Activated CD4-positive, alpha-beta T cell treated with anti-CD3 and anti-CD28 coated beads for 24 hours (primary cell): ENCODE measurements at regions not wholly inside any gene's neighbourhood (a gene's known extent, or its start where the extent isn't known, plus 50 kb on each side); places are given as distances from the start of the nearest gene placed in this dataset.
"Not testable (repeated sequence)": the region's sequence is repeated elsewhere in the genome, so short reads cannot be mapped to it uniquely, and the experiment has no call there.

Source experiments
- DNase-seq, 2 donors: peaks; one replicate each; pipeline ENCODE4 v3.0.0-alpha.2; 2020; ENCODE audit warnings: low read depth in 2 of 2

- DNase-seq = no peak
These were observed 584.2 kb downstream of the SUCLG1 start for GRCh38 chr2:83874712-83875430.

- DNase-seq = no peak
These were observed 585.0 kb downstream of the SUCLG1 start for GRCh38 chr2:83874066-83874465.

- DNase-seq = no peak
These were observed 586.0 kb downstream of the SUCLG1 start for GRCh38 chr2:83873110-83873509.

- DNase-seq = no peak
These were observed 592.9 kb downstream of the SUCLG1 start for GRCh38 chr2:83866211-83866610.

GRCh38 chr2:83862600-83862999 lies 596.5 kb downstream of the SUCLG1 start:
- DNase-seq = no peak

- no peak for DNase-seq
These were observed 598.8 kb downstream of the SUCLG1 start for GRCh38 chr2:83860320-83860719.

GRCh38 chr2:83859553-83859952 lies 599.5 kb downstream of the SUCLG1 start:
- DNase-seq = no peak

GRCh38 chr2:83851066-83851465 lies 608.0 kb downstream of the SUCLG1 start:
- DNase-seq = no peak

GRCh38 chr2:83850071-83850725 lies 608.9 kb downstream of the SUCLG1 start:
- no peak for DNase-seq

GRCh38 chr2:83844490-83844889 lies 614.6 kb downstream of the SUCLG1 start:
- no peak for DNase-seq

- no peak for DNase-seq
These were observed 616.7 kb downstream of the SUCLG1 start for GRCh38 chr2:83842421-83842820.

- DNase-seq = no peak
These were observed 621.3 kb downstream of the SUCLG1 start for GRCh38 chr2:83837823-83838222.

GRCh38 chr2:83827618-83828017 lies 631.5 kb downstream of the SUCLG1 start:
- DNase-seq = no peak

GRCh38 chr2:83826577-83826976 lies 632.5 kb downstream of the SUCLG1 start:
- no peak for DNase-seq

GRCh38 chr2:83823229-83823628 lies 635.9 kb downstream of the SUCLG1 start:
- DNase-seq = no peak

GRCh38 chr2:83817511-83817910 lies 641.6 kb downstream of the SUCLG1 start:
- DNase-seq = no peak

- DNase-seq = no peak
These were observed 650.2 kb downstream of the SUCLG1 start for GRCh38 chr2:83808878-83809277.

- DNase-seq = no peak
These were observed 656.5 kb downstream of the SUCLG1 start for GRCh38 chr2:83802604-83803003.

GRCh38 chr2:83795777-83796176 lies 663.3 kb downstream of the SUCLG1 start:
- no peak for DNase-seq

- DNase-seq = not testable (repeated sequence)
These were observed 668.6 kb downstream of the SUCLG1 start for GRCh38 chr2:83790467-83790866.

- DNase-seq = not testable (repeated sequence)
These were observed 669.4 kb downstream of the SUCLG1 start for GRCh38 chr2:83789674-83790073.

- not testable (repeated sequence) for DNase-seq
These were observed 670.0 kb downstream of the SUCLG1 start for GRCh38 chr2:83788938-83789566.

GRCh38 chr2:83787189-83787588 lies 671.9 kb downstream of the SUCLG1 start:
- DNase-seq = no peak
